Upper lobe of left lung (tissue), 6 donors: ENCODE measurements at regions not wholly inside any gene's neighbourhood (a gene's known extent, or its start where the extent isn't known, plus 50 kb on each side); places are given as distances from the start of the nearest gene placed in this dataset.

Experiments
- ATAC-seq, 2 donors: fragments of 200-7000 bp; cut with Tn5 transposase; one replicate each; pipeline ENCODE4 v1.9.1; 2022; ENCODE audit warnings: mild to moderate bottlenecking in 2 of 2, moderate library complexity in 2 of 2; ENCODE audit not compliant: low FRiP score in 2 of 2
- DNase-seq, 2 donors: peaks; one replicate each; pipeline ENCODE4 v3.0.0-alpha.2; 2019 to 2020
- H3K27ac ChIP-seq, 4 donors: fragments of 200-600 bp; sonication (generic); one replicate each; pipeline ENCODE4 v1.5.1; 2016 to 2019
- H3K27me3 ChIP-seq, 4 donors: fragments of 200-600 bp; sonication (generic); one replicate each; pipeline ENCODE4 v1.5.1; 2017 to 2019
- H3K36me3 ChIP-seq, 4 donors: fragments of 200-600 bp; sonication (generic); one replicate each; pipeline ENCODE4 v1.5.1; 2016 to 2019
- H3K4me1 ChIP-seq, 4 donors: fragments of 200-600 bp; sonication (generic); one replicate each; pipeline ENCODE4 v1.5.1; 2018 to 2019
- H3K4me3 ChIP-seq, 4 donors: fragments of 200-600 bp; sonication (generic); one replicate each; pipeline ENCODE4 v1.5.1; 2017 to 2019; ENCODE audit warnings: mild to moderate bottlenecking in 2 of 4, moderate library complexity in 1 of 4
- H3K9me3 ChIP-seq, 4 donors: fragments of 200-600 bp; sonication (generic); one replicate each; pipeline ENCODE4 v1.5.1; 2018 to 2019
- EP300 ChIP-seq, 4 donors: sonication (generic); formaldehyde crosslinking; IDR thresholded peaks; one replicate each; pipeline ENCODE4 v1.5.1; 2017; ENCODE audit warnings: antibody characterized with exemption in 4 of 4, control low read depth in 2 of 4
- POLR2A ChIP-seq, 4 donors: fragments of 450-650 bp; IDR thresholded peaks; one replicate each; pipeline ENCODE4 v1.5.1; 2016 to 2017; ENCODE audit warnings: antibody characterized with exemption in 4 of 4, mild to moderate bottlenecking in 2 of 4
- POLR2AphosphoS5 ChIP-seq, 2 donors: sonication (generic); formaldehyde crosslinking; IDR thresholded peaks; one replicate each; pipeline ENCODE4 v1.5.1; 2017; ENCODE audit warnings: antibody characterized with exemption in 2 of 2
- WGBS, 2 donors: methylation state at CpG; one replicate each; pipeline ENCODE4 v1.1.5; 2017 to 2018; 5-methylcytosine and 5-hydroxymethylcytosine counted together
- TF ChIP-seq, protein P1 (sequence below), 6 experiments: fragments of 450-650 bp in 4 of 6; fragments of 200-600 bp in 2 of 6; sonication (generic) in 2 of 6; IDR thresholded peaks; one replicate each; pipeline ENCODE4 v1.5.1; 2016 to 2019; ENCODE audit warnings: antibody characterized with exemption in 6 of 6
- donor health status: DM: no; HTN: no; CAD: no; lungs with moderate emphysema.
- donor health status: DM: no; HTN: yes; CAD: no; lungs with severe emphysema.

DNA sequence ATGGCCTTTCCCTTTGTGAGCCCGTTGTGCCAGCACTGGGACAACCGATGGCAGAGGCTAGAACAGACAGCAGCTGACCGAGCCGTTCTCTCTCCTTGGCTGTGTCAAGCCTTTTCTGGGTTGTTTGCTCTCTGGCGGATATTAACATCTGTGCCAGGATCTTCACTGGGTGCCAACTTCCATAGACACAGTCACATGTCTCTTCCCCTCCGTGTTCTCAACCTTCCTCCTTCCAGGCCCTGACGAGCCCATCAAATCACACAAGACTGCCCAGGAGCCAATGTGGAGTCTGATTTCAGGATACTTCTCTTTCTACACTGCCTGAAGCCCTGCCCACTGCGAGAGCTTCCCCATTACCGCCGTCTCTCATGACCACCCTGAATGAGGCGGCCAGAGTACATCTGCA is 111.0 kb upstream of the RALGAPA2 start:
- WGBS, 2 donors, result 68 to 75% methylated on average over 11 of the region's 11 CpGs
- ATAC-seq, result peak in 1 of 2 donors; percentile 49

DNA sequence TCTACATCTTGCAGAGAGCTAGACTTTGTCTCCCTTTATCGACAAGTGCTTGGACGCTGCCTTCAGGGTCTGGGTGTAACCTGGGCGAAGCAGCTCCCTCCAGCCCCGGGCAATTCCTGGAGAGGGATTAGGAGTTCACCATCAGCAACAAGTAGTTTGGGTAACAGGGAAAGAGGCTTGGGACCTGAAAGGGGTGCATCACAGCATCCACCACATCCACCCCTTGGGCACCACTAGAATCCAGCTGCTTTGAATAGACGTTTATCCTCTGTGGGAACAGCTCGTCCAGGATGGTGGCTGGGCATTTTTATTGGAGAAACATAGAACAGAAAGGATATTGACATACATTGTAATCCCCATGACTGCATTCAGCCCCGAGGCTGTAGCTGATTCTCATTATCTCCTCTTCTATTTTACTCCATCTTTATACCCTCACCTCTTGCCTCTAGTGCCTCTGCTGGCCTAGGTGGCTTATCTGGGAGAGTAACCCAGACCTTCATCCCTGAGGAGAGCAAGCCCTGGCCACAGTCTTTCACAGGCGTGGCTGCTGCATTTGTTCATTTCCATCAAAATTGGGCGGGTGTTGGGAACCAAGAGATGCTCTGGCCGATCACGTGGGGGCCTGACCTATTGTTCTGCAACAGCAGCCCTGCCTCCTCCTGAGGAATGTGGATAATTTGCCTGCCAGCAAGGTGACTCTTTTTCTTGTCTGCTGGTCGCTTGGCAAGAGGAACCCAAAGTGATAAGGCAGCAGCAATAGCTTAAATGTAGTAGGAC is 109.2 kb upstream of the RALGAPA2 start:
- Histone ChIP-seq H3K36me3 (no peaks in the 10 kb centered on the region), H3K9me3 (no peaks in the 10 kb centered on the region), H3K4me1 (peaks cover 5 to 10% (median 8%) of the 10 kb centered on the region in 4 donors), H3K27me3 (no peaks in the 10 kb centered on the region), H3K27ac (no peak overlapping the region), H3K4me3 (no peak overlapping the region)
- 86 to 90% methylated on average over 10 to 12 of the region's 12 CpGs for WGBS, 2 donors
- TF ChIP-seq POLR2AphosphoS5 (IDR thresholded peaks at IDR 0.05) (no peak), EP300 (IDR thresholded peaks at IDR 0.05) (no peak), POLR2A (IDR thresholded peaks at IDR 0.05) (no peak)
- TF ChIP-seq, protein P1, sequence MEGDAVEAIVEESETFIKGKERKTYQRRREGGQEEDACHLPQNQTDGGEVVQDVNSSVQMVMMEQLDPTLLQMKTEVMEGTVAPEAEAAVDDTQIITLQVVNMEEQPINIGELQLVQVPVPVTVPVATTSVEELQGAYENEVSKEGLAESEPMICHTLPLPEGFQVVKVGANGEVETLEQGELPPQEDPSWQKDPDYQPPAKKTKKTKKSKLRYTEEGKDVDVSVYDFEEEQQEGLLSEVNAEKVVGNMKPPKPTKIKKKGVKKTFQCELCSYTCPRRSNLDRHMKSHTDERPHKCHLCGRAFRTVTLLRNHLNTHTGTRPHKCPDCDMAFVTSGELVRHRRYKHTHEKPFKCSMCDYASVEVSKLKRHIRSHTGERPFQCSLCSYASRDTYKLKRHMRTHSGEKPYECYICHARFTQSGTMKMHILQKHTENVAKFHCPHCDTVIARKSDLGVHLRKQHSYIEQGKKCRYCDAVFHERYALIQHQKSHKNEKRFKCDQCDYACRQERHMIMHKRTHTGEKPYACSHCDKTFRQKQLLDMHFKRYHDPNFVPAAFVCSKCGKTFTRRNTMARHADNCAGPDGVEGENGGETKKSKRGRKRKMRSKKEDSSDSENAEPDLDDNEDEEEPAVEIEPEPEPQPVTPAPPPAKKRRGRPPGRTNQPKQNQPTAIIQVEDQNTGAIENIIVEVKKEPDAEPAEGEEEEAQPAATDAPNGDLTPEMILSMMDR (IDR thresholded peaks at IDR 0.05), result no peak
- DNase-seq, result no peak
- no peak for ATAC-seq

More for the DNA sequence above, 111.0 kb upstream of the RALGAPA2 start:
- Histone ChIP-seq H3K4me3 (no peak overlapping the region), H3K4me1 (peaks cover 5 to 10% (median 8%) of the 10 kb centered on the region in 4 donors), H3K27me3 (no peaks in the 10 kb centered on the region), H3K27ac (no peak overlapping the region), H3K36me3 (no peaks in the 10 kb centered on the region), H3K9me3 (no peaks in the 10 kb centered on the region)
- DNase-seq, result no peak
- TF ChIP-seq, protein P1 (IDR thresholded peaks at IDR 0.05), result no peak
- TF ChIP-seq POLR2AphosphoS5 (IDR thresholded peaks at IDR 0.05) (no peak), EP300 (IDR thresholded peaks at IDR 0.05) (no peak), POLR2A (IDR thresholded peaks at IDR 0.05) (no peak)

- no peak for DNase-seq
- ATAC-seq, result no peak
- 68 to 72% methylated on average over 8 to 9 of the region's 9 CpGs for WGBS, 2 donors
- Histone ChIP-seq H3K36me3 (no peaks in the 10 kb centered on the region), H3K4me3 (no peak overlapping the region), H3K27ac (no peak overlapping the region), H3K9me3 (no peaks in the 10 kb centered on the region), H3K4me1 (peaks cover 5 to 10% (median 8%) of the 10 kb centered on the region in 4 donors), H3K27me3 (no peaks in the 10 kb centered on the region)
- TF ChIP-seq POLR2A (IDR thresholded peaks at IDR 0.05), result no peak
- no peak for TF ChIP-seq EP300 (IDR thresholded peaks at IDR 0.05)
- no peak for TF ChIP-seq POLR2AphosphoS5 (IDR thresholded peaks at IDR 0.05)
- TF ChIP-seq, protein P1 (IDR thresholded peaks at IDR 0.05), result no peak
These were observed 108.5 kb upstream of the RALGAPA2 start for GRCh38 chr20:20820785-20821483.

GRCh38 chr20:20820104-20820503 is 107.7 kb upstream of the RALGAPA2 start:
- WGBS, 2 donors, result 67 to 69% methylated on average over 10 of the region's 10 CpGs
- Histone ChIP-seq H3K9me3 (no peaks in the 10 kb centered on the region), H3K4me3 (no peak overlapping the region), H3K4me1 (peaks cover 4 to 9% (median 5%) of the 10 kb centered on the region in 4 donors), H3K36me3 (no peaks in the 10 kb centered on the region), H3K27me3 (no peaks in the 10 kb centered on the region), H3K27ac (no peak overlapping the region)
- DNase-seq (peak in 1 of 2 donors; percentile 47), ATAC-seq (peak in 1 of 2 donors; percentile 29)
- TF ChIP-seq POLR2A (IDR thresholded peaks at IDR 0.05), result no peak
- TF ChIP-seq, protein P1 (IDR thresholded peaks at IDR 0.05), result peak in 5 of 6 experiments; percentile 15 to 50 (median 25)
